PC-9 (cell line): ENCODE measurements at regions not wholly inside any gene's neighbourhood (a gene's known extent, or its start where the extent isn't known, plus 50 kb on each side); places are given as distances from the start of the nearest gene placed in this dataset.

Experiments used
- BruUV-seq: library from RNA; stranded (reverse); fragments of 400-500 nt; replicated peaks from 2 replicates; lab custom pipeline; 2021; lab: Mats Ljungman, UMichigan
- CTCF ChIA-PET: fragments of 300-600 bp; sonication (Branson Sonifier 250); formaldehyde crosslinking; loops from one replicate; lab custom pipeline; 2022; ENCODE audit warnings: antibody characterized with exemption; lab: Charles Lee
- POLR2A ChIA-PET: fragments of 300-600 bp; sonication (Branson Sonifier 250); formaldehyde crosslinking; loops from one replicate; lab custom pipeline; 2022; ENCODE audit warnings: antibody characterized with exemption; ENCODE audit not compliant: unreplicated experiment; lab: Charles Lee
- DNase-seq, 2 experiments: peaks; one replicate each; pipeline versions ENCODE4 v3.0.0 to v3.0.0-alpha.2; 2015 to 2022; ENCODE audit warnings: mixed read lengths in 1 of 2
- H2AFZ ChIP-seq: fragments of 200-600 bp; sonication (generic); 2 replicates; pipeline ENCODE4 v1.8.1; 2017; ENCODE audit warnings: antibody characterized with exemption
- H3F3A ChIP-seq: fragments of 200-600 bp; sonication (generic); 2 replicates; pipeline ENCODE4 v1.8.1; 2017; ENCODE audit warnings: antibody characterized with exemption, mild to moderate bottlenecking, low read depth; ENCODE audit not compliant: insufficient read depth
- H3K27ac ChIP-seq: fragments of 200-600 bp; sonication (generic); 2 replicates; pipeline ENCODE4 v1.6.1; 2016; ENCODE audit warnings: mixed run types
- H3K27me3 ChIP-seq: fragments of 200-600 bp; sonication (generic); 2 replicates; pipeline ENCODE4 v1.6.1; 2016; ENCODE audit warnings: low read depth, mixed run types; ENCODE audit not compliant: insufficient read depth
- H3K36me3 ChIP-seq: fragments of 200-600 bp; sonication (generic); 2 replicates; pipeline ENCODE4 v1.6.1; 2016; ENCODE audit warnings: low read depth, mixed run types
- H3K4me1 ChIP-seq: fragments of 200-600 bp; sonication (generic); replicated peaks from 2 replicates; pipeline ENCODE4 v1.6.1; 2016; ENCODE audit warnings: mixed run types; ENCODE audit not compliant: insufficient read depth
- H3K4me2 ChIP-seq: fragments of 200-600 bp; sonication (generic); 2 replicates; pipeline ENCODE4 v1.6.1; 2017; ENCODE audit warnings: mixed run types
- H3K4me3 ChIP-seq: fragments of 200-600 bp; sonication (generic); 2 replicates; pipeline ENCODE4 v1.6.1; 2016; ENCODE audit warnings: mixed run types
- H3K79me2 ChIP-seq: fragments of 200-600 bp; sonication (generic); 2 replicates; pipeline ENCODE4 v1.6.1; 2017; ENCODE audit warnings: low read depth, mixed run types
- H3K9me2 ChIP-seq: fragments of 200-600 bp; sonication (generic); 2 replicates; pipeline ENCODE4 v1.8.1; 2017; ENCODE audit warnings: mild to moderate bottlenecking; ENCODE audit not compliant: insufficient read depth
- H3K9me3 ChIP-seq: fragments of 200-600 bp; sonication (generic); 2 replicates; pipeline ENCODE4 v1.8.1; 2016; ENCODE audit warnings: low read depth; ENCODE audit not compliant: insufficient read depth
- H4K20me1 ChIP-seq: fragments of 200-600 bp; sonication (generic); 2 replicates; pipeline ENCODE4 v1.8.1; 2017; ENCODE audit not compliant: insufficient read depth
- EZH2 ChIP-seq: fragments of 200-600 bp; sonication (generic); IDR thresholded peaks from 2 replicates; pipeline ENCODE4 v1.8.0; 2017; ENCODE audit warnings: antibody characterized with exemption, low read depth
- intact Hi-C: fragments of 100-400 bp; cut with micrococcal nuclease; formaldehyde crosslinking; loops from one replicate; pipeline ENCODE4 v1.10.0; 2022; ENCODE audit not compliant: unreplicated experiment
- TF ChIP-seq, protein P1 (sequence below): fragments of 200-600 bp; sonication (generic); conservative IDR thresholded peaks from 2 replicates; pipeline ENCODE4 v1.6.1; 2017; ENCODE audit warnings: mixed run types, antibody characterized with exemption, mild to moderate bottlenecking, moderate library complexity

GRCh38 chr4:189362364-189362763, 578.3 kb upstream of the FRG1 start:
- no peak overlapping the region for H2AFZ ChIP-seq
- no TSS peak for BruUV-seq

DNA sequence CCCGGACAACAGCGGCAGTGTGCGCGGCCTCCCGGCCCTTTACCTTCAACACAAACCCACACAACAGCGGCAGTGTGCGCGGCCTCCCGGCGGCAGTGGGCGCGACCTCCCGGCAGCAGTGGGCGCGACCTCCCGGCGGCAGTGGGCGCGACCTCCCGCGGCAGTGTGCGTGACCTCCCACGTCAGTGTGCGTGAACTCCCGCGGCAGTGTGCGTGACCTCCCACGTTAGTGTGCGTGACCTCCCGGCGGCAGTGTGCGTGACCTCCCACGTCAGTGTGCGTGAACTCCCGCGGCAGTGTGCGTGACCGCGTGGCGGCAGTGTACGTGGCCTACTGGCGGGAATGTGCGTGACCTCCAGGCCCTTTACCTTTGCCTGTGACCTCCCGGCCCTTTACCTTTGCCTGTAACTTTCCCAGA, 576.6 kb upstream of the FRG1 start:
- Histone ChIP-seq H3K36me3 (no peaks in the 10 kb centered on the region), H3K79me2 (no peaks in the 10 kb centered on the region), H3K27me3 (no peaks in the 10 kb centered on the region; the same call in 1 of the 2 replicates), H2AFZ (no peak overlapping the region), H3K4me3 (no peak overlapping the region), H3F3A (no peaks in the 10 kb centered on the region), H3K9me2 (no peaks in the 10 kb centered on the region), H3K9me3 (no peaks in the 10 kb centered on the region), H3K27ac (no peak overlapping the region), H4K20me1 (no peaks in the 10 kb centered on the region), H3K4me2 (no peak overlapping the region), H3K4me1 (no peaks in the 10 kb centered on the region)
- ChIA-PET CTCF (no interaction called here), POLR2A (no interaction called here)
- no peak for DNase-seq
- TF ChIP-seq, protein P1, sequence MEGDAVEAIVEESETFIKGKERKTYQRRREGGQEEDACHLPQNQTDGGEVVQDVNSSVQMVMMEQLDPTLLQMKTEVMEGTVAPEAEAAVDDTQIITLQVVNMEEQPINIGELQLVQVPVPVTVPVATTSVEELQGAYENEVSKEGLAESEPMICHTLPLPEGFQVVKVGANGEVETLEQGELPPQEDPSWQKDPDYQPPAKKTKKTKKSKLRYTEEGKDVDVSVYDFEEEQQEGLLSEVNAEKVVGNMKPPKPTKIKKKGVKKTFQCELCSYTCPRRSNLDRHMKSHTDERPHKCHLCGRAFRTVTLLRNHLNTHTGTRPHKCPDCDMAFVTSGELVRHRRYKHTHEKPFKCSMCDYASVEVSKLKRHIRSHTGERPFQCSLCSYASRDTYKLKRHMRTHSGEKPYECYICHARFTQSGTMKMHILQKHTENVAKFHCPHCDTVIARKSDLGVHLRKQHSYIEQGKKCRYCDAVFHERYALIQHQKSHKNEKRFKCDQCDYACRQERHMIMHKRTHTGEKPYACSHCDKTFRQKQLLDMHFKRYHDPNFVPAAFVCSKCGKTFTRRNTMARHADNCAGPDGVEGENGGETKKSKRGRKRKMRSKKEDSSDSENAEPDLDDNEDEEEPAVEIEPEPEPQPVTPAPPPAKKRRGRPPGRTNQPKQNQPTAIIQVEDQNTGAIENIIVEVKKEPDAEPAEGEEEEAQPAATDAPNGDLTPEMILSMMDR, result no peak
- no peak for TF ChIP-seq EZH2
- BruUV-seq, result no TSS peak
- intact Hi-C loops, result no loop called here

More at GRCh38 chr4:189362364-189362763, 578.3 kb upstream of the FRG1 start:
- no peaks in the 10 kb centered on the region for H3K36me3 ChIP-seq
- H3K4me2 ChIP-seq, result no peak overlapping the region
- no peak overlapping the region for H3K27ac ChIP-seq
- no peaks in the 10 kb centered on the region for H4K20me1 ChIP-seq
- H3K27me3 ChIP-seq, result no peaks in the 10 kb centered on the region; the same call in 1 of the 2 replicates
- intact Hi-C loops, result no loop called here
- no peaks in the 10 kb centered on the region for H3K79me2 ChIP-seq
- H3F3A ChIP-seq, result no peaks in the 10 kb centered on the region
- H3K4me3 ChIP-seq, result no peak overlapping the region
- no peaks in the 10 kb centered on the region for H3K9me3 ChIP-seq
- no peak for DNase-seq
- POLR2A ChIA-PET, result no interaction called here
- no peaks in the 10 kb centered on the region for H3K9me2 ChIP-seq
- TF ChIP-seq, protein P1, result no peak
- TF ChIP-seq EZH2, result no peak
- CTCF ChIA-PET, result no interaction called here
- no peaks in the 10 kb centered on the region for H3K4me1 ChIP-seq

DNA sequence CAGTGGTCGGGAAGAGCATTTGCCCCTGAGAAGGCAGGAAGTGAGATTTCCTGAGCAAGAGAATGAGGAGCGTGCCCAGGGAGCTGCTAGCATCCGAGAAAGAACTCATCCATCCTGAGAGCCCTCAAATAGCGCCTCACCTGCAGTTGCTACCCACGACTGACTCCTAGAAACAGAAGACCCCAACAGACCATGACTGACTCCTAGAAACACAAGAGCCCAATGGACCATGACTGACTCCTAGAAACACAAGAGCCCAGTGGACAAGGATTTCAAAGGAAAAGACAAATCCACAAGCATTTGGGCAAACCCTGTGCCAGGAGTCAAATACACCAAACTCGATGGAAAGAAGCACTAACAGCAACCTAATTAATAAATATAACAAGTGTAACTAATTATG, 575.2 kb upstream of the FRG1 start:
- POLR2A ChIA-PET, result no interaction called here
- CTCF ChIA-PET, result no interaction called here

More for the DNA sequence above, 575.2 kb upstream of the FRG1 start:
- H3K4me2 ChIP-seq, result no peak overlapping the region
- intact Hi-C loops, result no loop called here
- H3K79me2 ChIP-seq, result no peaks in the 10 kb centered on the region
- H3K27ac ChIP-seq, result no peak overlapping the region
- H3K4me1 ChIP-seq, result no peaks in the 10 kb centered on the region
- no peak overlapping the region for H2AFZ ChIP-seq
- TF ChIP-seq EZH2, result no peak
- TF ChIP-seq, protein P1, result no peak
- H3K36me3 ChIP-seq, result no peaks in the 10 kb centered on the region
- H3K27me3 ChIP-seq, result no peaks in the 10 kb centered on the region; the same call in 1 of the 2 replicates
- H3K4me3 ChIP-seq, result no peak overlapping the region
- no peaks in the 10 kb centered on the region for H4K20me1 ChIP-seq
- no peak for DNase-seq
- no TSS peak for BruUV-seq
- H3F3A ChIP-seq, result no peaks in the 10 kb centered on the region
- no peaks in the 10 kb centered on the region for H3K9me2 ChIP-seq
- no peaks in the 10 kb centered on the region for H3K9me3 ChIP-seq
